ENCODE measurements at regions not wholly inside any gene's neighbourhood (a gene's known extent, or its start where the extent isn't known, plus 50 kb on each side); places are given as distances from the start of the nearest gene placed in this dataset.
A peak's percentile ranks its signal among the peaks of the same experiment; 100 is the strongest.

- DNase-seq: no peak
These were observed 75.2 kb upstream of the LCLAT1 start for GRCh38 chr2:30371772-30372373.

GRCh38 chr2:30372826-30373225 is 74.2 kb upstream of the LCLAT1 start:
- DNase-seq: no peak

DNA sequence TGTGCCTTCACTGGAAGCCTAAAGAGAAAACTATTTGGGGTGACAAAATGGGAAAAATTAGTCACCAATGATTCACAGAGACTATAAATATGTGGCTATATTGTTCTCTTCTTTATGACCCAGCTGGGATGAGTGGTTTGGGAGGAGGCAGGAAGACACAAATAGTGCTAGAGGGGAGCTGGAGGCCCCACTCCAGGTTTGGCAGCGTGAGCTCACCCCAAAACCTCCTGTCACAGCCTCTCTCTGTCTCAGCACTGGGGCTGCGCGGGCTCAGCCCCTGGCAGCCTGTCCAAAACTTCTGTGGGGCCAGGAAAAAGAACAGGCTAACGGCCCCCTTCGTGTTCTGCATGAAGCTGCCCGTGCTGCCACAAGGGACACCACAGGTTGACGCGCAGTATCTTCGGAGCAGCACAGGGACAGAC is 73.2 kb upstream of the LCLAT1 start:
- DNase-seq: no peak

- DNase-seq: no peak
These were observed 72.7 kb upstream of the LCLAT1 start for GRCh38 chr2:30374380-30374779.

- no peak for DNase-seq
These were observed 71.1 kb upstream of the LCLAT1 start for GRCh38 chr2:30375915-30376314.

DNA sequence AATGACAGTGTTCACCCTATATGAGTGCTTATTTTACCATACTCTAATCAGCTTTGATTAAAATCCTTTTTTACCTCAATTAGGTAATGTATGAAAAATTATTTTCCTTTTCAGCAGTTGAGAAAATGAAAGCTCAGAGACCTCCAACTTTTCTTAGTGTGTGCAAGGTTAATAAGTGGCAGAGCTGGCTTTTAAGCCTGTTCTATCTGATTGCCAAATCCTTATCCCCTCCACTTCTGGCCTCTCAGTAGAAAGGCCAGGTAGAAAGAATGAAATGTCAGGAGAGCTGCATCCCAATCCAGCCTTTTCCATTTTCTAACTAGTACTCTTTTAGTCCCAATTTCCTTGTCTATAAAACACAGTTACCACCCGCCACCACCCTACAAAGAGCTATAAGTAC is 67.6 kb upstream of the LCLAT1 start:
- DNase-seq: no peak

DNA sequence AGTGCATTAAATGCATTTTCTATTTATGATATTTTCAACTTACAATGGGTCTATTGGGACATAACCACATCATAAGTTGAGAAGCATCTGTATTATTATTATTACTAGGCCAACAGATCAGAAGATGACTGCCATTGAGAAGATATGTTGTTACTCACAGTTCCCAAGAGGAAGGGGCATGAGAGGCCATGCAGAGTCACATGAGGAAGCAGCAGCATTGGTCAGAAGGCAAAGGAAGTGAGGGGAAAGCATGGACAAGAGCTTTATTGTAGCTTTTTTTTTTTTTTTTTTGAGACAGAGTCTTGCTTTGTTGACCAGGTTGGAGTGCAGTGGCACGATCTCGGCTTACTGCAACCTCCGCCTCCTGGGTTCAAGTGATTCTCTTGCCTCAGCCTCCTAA is 66.2 kb upstream of the LCLAT1 start:
- DNase-seq: no peak

DNA sequence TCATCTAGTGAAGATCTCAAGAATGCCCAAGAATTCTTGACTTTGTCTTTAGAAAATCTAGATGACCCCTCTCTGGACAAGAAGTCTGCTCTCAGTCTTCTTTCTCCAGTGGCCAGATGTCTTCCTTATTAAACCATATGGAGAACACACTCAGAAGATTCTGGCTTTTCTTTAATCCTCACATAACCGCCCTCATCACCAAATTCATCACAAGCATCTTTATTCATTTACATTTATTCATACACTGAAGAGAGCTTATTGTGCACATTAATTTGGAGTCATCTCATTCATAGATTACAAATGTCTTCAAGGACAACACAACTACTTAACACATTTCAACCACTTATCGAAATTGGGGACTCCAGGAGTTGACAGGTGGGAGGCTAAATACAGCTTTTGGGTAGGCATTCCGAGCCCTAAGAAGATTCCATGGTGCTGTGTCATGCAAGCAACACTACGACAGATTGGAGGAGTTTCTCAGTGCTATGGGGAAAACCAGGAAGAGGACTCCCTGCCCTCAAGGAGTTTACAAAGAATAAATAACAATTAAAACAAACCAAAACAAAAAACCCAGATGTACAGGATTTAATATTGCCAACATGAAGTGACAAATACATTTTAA is 64.8 kb upstream of the LCLAT1 start:
- DNase-seq: no peak

- peak; percentile 3 for DNase-seq
These were observed 64.1 kb upstream of the LCLAT1 start for GRCh38 chr2:30382995-30383394.

GRCh38 chr2:30385327-30385726 is 61.7 kb upstream of the LCLAT1 start:
- no peak for DNase-seq

GRCh38 chr2:30392097-30392496 is 54.9 kb upstream of the LCLAT1 start:
- no peak for DNase-seq

DNA sequence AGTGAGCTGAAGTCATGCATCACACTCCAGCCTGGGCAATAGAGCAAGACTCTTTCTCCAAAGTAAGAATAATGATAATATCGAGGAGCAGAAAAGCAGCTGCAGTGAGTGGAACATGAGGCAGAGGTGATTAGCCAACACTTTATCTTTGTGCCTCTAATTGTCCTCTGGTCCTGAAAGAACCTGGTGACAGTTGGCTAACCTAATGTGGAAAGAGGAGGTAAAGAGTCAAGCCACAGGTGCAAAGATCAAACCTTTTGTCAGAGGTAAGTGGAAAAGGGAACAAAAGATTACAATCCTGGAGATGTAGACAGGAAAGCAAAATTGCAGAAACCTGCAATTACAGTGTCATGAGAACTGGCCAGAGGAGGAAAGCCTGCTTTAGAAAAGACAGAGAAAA is 53.5 kb upstream of the LCLAT1 start:
- no peak for DNase-seq

DNA sequence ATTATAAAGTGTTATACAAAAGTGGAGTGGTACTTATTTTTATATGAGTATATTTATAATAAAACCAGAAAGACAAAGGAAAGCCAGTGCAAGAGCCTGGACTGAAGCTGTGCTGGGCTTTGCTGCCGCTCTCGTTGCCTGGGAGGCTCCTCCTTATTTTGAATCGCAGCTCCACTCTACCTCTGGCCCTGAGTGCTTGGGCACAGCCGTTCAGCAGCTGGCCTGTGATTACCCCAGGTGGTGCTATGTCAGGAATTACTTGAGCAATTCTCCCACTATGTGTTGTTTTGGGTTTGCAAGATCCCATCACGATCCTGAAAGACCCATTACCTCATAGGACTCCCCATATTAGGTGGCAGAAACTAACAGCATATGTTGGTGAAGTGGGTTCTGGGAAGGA is 53.0 kb upstream of the LCLAT1 start:
- no peak for DNase-seq

GRCh38 chr2:30396436-30397232 is 50.4 kb upstream of the LCLAT1 start:
- DNase-seq: no peak
